HS-5 (cell line): ENCODE measurements at regions not wholly inside any gene's neighbourhood (a gene's known extent, or its start where the extent isn't known, plus 50 kb on each side); places are given as distances from the start of the nearest gene placed in this dataset.
A peak's percentile ranks its signal among the peaks of the same experiment; 100 is the strongest.
"Not testable (repeated sequence)": the region's sequence is repeated elsewhere in the genome, so short reads cannot be mapped to it uniquely, and the experiment has no call there.

Experiments
- DNase-seq: peaks from one replicate; pipeline ENCODE4 v3.0.0-alpha.2; 2012; ENCODE audit warnings: low read depth

DNA sequence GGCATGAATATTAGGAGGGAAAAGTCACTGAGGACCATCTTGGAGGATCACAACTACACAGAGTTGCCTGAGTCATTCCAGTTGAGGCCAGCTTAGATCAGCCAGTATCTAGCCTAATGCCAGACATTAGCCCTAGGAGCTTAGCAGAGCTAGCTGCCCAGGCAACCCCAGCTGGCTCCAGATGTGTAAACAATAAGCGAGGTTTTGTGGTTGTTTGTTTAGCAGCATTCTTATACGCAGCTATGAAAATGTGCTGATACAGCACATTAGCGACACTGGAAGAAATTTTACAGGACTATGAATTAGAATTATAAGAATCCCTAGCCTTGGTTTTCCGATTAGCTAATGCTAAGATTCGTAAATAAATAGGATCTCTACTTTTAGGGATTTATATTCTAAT, 59.3 kb downstream of the BTBD3 start:
- DNase-seq = no peak

GRCh38 chr20:11978496-11978895, 60.8 kb downstream of the BTBD3 start:
- DNase-seq = no peak

GRCh38 chr20:11979306-11979990, 61.8 kb downstream of the BTBD3 start:
- no peak for DNase-seq

- DNase-seq = no peak
Observed at GRCh38 chr20:11980263-11980662, 62.6 kb downstream of the BTBD3 start.

DNA sequence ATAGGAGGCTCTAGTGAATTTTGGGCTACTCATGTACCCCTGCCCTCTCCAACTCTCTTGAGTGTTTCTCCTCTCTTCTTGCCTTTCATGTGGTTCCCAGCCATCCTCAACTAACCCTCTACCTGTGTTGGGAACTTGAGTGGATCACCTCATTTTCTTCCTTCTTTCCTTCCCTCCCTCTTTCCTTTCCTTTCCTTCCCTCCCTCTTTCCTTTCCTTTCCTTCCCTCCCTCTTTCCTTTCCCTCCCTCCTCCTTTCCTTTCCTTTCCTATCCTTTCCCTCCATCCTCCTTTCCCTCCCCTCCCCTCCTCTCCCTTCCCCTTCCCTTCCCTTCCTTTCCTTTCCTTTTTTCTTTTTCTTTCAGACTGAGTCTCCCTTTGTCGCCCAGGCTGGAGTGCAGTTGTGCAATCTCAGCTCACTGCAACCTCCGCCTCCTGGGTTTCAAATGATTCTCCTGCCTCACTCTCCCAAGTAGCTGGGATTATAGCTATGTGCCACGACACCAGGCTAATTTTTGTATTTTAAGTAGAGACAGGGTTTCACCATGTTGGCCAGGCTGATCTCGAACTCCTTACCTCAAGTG, 63.8 kb downstream of the BTBD3 start:
- no peak for DNase-seq

DNA sequence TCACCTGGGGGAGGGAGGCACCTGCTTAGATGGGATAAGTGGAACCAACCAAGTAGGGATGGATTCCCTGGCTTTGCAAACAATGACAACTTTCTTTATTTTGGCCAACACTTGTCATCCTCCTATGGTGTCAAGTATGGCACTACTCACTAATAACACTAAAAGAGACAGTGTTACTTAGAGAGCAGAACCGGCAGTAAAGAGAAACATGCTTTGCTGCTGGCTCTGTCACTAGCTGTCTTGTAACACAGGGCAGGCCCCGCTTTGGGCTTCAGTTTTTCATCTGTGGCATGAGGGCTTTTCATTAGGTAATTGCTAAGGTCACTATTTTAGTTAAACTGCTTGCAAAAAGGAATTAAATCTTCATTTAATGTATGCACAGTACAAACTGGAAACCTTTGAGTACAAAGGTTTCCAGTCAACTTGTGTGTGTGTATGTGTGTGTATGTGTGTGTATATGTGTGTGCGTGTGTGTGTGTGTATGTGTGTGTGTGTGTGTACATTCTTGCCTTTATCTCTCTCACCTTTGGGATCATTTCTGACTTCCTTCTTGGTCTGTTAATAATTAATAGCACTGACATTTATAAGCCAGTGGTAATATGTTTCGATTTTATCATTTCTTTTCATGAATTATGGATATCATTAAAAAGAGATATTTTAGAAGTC, 64.7 kb downstream of the BTBD3 start:
- DNase-seq = no peak

- no peak for DNase-seq
Observed at GRCh38 chr20:11982955-11983470, 65.3 kb downstream of the BTBD3 start.

DNA sequence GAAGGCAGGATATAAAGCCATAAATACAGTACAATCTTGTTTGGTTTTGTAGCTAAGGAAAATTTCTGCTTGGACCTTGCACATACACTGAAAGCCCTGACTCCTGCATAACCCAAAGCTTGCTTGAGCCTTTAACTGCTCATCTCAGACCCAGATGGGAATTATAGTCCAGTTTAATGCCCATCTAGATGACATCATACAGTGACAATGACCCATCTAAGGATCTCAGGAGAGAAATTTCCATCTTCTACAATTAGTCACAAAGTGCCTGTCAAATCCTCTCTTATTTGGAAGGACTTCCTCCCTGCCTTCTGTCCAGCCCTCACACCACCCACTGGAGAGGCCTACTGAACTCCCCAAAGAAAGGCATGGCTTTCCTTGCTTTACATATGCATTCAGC, 69.3 kb downstream of the BTBD3 start:
- DNase-seq = no peak

GRCh38 chr20:11987526-11987925, 69.8 kb downstream of the BTBD3 start:
- DNase-seq = no peak

DNA sequence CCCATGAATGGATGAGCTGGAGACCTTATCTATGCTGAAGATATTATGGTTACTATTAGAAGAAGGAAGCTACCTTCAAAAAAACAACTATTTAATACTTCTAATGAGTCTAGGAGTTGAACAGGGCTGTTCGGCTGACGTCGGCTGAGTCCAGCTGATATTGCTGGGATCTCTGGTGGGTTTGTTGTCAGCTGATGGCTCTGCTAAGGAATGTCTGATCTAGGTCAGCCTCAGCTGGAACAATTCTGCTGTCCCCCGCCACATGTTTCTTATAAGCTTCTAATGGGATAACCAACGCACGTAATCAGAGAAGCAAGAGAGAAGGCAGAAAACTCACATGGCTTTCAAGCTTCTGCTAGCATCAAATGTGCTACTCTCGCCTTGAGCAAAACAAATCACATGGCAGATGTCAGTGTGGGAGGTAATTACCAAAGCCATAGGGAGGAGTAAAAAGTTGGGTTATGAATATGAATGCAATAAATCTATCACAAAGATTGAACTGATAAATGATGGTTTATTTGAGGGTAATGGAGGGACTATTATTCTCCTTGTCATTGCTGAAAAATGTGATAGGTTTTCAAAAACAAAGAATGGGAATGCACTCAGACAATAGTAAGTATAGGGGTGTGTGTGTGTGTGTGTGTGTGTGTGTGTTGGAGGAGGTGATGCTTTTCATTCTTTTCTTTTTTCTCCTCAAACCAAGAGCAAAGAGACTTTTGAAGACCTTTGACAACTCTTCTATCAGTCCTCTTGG, 71.5 kb downstream of the BTBD3 start:
- DNase-seq = no peak

GRCh38 chr20:11992426-11992825, 74.7 kb downstream of the BTBD3 start:
- no peak for DNase-seq

GRCh38 chr20:11993886-11994461, 76.3 kb downstream of the BTBD3 start:
- no peak for DNase-seq

- DNase-seq = no peak
Observed at GRCh38 chr20:11995805-11996567, 78.3 kb downstream of the BTBD3 start.

DNA sequence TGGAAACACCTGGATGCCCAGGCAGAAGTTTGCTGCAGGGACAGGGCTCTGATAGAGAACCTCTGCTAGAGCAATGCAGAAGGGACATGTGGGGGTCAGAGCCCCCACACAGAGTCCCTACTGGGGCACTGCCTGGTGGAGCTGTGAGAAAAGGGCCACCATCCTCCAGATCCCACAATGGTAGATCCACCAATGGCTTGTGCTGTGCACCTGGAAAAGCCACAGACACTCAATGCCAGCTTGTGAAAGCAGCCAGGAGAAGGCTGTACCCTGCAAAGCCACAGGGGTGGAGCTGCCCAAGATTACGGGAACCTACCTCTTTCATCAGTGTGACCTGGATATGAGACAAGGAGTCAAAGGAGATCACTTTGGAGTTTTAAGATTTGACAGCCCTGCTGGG, 87.1 kb downstream of the BTBD3 start:
- DNase-seq = not testable (repeated sequence)

DNA sequence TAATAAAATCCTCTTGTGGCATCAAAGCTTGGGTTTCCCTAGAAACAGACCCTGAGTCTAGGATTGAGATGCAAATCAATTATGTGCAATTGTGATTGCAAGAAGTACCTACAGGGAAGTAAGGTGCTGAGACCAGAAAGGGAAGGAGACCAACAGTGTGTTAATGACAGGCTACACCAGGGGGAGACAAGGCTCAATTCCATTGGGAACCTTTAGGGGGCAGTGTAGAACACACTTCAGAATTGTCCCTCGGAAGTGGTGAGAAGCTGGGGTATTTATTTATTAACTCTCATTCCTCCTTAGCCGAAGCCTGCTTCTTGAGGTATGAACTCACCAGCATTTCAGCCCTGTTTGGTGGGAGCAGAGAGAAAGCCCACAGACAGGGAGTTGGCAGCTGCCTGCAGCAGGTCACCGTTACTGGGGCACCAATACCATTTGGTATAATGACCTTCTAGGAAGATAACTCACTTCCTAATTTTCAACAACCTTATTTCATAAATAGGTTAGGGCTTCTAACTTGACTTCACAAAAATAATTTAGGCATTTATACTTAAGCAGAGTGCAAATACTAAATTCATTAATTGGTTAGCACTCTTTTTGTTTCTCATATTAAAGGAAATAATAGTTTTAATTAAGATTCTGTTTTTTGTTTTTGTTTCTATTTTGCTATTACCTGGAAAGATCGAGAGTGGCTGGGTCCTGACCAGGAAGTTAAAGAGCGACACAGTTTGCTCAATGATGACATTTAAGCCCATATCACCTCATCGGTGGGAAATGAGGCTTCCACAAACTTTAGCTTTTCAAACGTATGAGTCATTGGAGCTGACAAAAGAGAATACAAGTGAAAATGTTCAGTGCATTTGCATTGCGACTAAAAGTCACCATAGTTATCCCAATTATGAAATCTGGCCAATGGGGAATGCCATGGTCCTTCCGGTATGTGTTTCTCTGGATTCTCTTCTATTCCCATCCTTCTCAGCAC, 94.8 kb downstream of the BTBD3 start:
- peak; percentile 11 for DNase-seq

GRCh38 chr20:12014276-12014675, 96.6 kb downstream of the BTBD3 start:
- no peak for DNase-seq

- DNase-seq = no peak
Observed at GRCh38 chr20:12014736-12015135, 97.0 kb downstream of the BTBD3 start.

DNA sequence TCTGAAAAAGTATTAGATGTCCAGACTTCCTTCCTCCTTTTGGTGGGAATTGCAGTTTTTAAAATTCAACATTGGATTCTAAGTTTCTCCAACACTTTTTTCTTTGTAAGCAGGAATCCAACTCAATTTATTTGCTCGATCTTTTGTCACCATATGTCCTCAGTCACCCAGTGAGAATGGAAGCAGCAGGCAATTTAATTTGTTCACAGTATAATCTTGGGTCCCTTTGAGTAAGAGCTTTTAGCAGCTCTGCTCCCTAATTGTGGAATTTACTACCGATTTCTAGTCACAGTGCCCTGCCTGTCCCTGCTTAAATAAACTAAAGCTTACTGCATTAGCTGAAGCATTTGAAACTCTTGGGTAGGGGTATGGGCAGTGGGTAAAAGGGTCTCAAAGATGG, 98.6 kb downstream of the BTBD3 start:
- no peak for DNase-seq

DNA sequence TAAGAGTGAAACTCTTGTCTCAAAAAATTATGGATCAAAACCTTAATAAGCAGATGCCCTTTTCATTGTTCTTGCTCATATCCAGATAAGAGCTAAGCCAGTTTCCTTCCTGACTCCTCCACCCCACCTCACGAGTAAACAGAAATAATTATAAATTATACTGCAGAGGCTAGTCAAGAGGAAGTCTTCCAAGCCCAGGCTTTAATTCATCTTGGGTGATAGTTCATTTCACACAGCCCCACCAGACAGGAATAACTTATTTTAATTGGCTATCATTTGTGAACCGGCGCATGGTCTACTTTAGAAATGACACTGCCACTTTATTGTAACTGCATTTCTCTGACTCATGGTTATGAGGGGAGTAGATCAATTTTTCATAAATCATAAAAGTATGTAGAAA, 102.0 kb downstream of the BTBD3 start:
- no peak for DNase-seq

DNA sequence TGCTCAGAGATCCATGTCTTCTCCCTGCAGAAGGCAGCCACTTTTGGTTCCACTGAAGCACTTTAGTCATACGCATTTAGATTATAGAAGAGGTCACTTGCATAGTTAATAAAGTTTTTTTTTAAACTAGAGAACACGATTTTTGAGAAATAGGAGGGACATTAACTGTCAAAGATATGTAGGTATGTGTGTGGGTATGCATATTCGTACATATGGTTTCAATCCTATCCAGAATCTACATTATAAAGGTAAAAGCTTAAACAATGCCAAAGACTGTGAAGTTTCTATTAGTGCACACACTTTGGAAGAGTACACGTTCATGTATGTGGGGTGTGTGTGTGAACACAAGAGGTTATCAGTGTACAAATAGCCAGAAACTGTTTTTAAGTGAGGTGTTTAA, 103.2 kb downstream of the BTBD3 start:
- no peak for DNase-seq
